HG02870 (cell line): ENCODE measurements at regions not wholly inside any gene's neighbourhood (a gene's known extent, or its start where the extent isn't known, plus 50 kb on each side); places are given as distances from the start of the nearest gene placed in this dataset.

Experiments used
- ATAC-seq: cut with Tn5 transposase; IDR thresholded peaks from one replicate; pipeline ENCODE4 v1.9.1; 2021; ENCODE audit warnings: mild to moderate bottlenecking, moderate library complexity; ENCODE audit not compliant: unreplicated experiment

DNA sequence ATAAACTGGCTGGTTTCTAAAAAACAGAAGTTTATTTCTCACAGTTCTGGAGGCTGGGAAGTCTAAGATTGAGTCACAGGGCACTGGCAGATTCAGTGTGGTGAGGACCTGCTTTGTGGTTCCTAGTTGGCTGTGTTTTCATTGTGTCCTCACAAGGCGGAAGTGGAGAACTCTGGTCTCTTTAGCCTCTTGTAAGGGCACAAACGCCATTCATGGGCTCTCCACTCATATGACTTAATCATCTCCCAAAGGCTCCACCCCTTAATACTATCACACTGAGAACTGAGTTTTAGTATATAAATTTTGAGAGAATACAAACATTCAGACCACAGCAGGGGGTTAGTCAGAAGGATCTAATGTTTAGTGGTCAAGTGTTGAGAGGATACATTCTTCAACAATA lies 208.2 kb downstream of the SEC61B start:
- ATAC-seq: no peak

DNA sequence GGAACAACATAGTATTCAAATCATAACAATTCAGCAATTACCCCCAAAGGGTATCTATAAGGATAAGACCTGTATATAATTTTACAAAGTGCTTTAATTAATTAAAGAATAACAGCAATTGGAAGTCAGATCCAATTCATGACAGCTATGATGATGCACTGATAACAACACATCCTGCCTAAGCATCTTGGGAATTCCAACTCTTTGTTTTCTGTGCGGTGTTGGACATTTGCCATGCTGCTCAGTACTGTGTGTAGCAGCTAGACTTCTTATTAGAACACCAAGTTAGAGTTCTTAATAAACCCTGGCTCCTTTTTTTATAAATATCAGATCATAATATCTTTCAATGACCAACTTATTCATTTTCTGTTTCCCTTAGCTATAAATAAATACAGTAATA lies 209.0 kb downstream of the SEC61B start:
- no peak for ATAC-seq

DNA sequence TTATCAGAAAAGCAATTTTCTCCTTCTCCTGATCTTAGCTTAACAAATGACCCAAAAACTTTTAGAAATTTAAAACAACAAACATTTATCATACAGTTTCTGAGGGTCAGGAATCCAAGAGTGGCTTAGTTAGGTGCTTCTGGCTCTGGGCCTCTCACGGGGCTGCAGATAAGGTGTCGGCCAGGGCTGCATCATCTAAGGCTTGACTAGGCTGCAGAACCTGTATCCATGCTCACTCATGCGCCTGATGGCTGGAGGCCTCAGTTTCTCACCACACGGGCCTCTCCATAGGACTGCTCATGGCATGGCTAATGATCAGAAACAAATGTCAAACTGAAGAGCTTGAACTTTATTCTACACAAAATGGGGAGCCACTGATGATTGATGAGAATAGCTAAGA lies 210.0 kb downstream of the SEC61B start:
- ATAC-seq: no peak

DNA sequence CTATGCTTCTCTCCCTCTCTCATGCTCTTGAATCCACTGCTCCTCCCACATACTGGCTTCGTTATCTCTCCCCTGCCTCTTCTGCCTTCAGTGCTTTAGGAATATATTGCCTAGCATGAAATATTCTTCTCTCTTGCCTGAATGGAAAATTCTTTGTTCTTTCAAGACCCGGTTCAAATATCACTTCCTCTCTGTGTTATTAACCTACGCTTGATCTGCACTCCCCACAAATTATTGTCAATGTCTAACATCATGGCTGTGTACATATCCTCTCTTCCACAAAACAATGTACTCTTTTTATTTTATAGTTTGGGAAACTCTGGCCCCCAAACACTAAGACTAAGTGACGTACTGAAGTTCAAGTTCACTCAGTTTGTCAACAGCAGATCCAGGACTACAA lies 211.0 kb downstream of the SEC61B start:
- ATAC-seq: no peak

DNA sequence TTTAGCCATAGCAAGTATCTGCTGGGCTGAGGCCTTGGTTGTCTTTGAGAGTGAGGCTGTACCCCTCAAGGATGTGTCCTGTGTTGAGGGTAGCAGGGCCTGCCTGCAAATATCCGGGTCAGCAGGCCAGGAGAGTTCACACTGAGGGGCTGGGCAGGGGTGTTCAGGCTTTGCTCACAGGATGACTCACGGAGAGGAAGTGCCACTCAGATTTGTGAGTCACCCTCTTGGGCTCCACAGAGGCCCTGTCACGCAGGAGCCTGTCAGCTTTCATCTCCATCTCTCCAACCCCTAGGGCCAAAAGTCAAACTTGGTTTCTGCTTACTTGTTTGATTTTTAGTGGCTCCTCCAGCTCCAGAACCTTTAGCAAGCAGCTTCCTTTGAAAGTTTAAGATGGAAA lies 211.5 kb downstream of the SEC61B start:
- peak; percentile 99 for ATAC-seq

DNA sequence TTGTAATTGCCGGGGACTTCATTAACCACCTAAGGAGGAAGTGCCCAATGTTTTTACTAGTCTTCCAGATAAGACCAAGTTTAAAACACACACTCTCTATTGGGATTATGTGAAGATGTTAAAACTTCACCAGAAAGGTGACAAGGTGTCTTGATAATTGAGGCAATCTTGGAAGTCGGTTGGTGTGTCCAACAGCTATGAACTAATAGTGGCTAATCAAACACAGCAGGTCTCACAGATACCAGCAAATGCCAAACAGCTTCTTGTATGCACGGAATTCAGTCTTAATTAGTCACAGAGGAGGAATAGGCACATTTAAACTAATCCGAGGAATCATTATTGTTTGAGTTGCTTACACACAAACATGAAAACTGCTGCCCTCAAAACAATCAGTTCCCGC lies 214.5 kb downstream of the SEC61B start:
- no peak for ATAC-seq

DNA sequence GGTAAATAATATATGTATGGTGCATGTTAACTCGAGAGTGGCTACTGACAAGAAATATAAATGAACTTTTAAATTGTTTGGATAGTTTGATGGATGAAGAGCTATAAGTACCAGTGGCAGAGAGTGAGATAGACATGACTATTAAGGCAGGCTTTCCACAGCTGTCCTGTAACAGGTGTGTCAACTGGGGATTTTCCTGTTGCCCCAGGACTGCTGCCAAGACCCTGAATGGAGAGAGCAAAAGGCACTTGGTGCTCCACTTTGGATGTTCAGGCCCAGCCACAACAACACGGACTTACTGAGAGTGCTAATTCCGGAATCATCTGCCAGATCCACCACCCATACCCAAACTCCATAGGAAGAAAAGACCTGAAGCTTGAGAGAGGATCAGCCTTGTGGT lies 215.1 kb downstream of the SEC61B start:
- no peak for ATAC-seq

DNA sequence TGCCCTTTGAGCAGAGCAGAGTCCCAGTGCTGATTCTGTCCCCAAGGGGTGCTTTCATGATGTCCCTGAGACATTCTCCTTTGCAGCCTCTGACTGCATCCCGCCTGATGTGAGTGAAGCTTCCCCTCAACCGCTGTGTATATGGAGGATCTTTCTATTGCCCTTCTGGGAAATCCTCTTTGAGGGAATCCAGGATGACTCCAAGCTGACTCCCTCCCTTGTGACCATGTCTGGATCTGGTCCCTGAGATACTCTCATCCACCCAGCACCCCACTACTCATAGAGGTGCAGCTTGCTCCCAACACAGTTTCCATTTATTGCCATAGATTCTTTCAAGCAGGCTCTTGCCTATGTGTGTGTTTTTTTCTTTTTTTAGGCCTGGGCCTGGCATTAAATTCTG lies 216.5 kb downstream of the SEC61B start:
- ATAC-seq: no peak

DNA sequence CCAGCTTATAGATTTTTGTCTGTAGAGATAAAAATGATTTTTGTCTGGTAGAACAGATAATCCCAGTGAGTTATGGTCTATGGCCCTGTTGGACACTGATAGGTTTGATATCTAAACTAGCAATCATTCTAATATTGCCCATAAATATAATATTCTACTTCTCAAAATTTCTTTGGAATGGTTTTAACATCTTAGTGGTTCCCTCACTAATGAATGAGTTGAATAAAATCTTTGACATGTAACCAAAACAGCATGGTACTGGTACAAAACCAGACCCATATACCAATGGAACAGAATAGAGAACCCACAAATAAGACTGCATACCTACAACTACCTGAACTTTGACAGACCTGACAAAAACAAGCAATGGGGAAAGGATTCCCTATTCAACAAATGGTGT lies 219.7 kb downstream of the SEC61B start:
- ATAC-seq: no peak

DNA sequence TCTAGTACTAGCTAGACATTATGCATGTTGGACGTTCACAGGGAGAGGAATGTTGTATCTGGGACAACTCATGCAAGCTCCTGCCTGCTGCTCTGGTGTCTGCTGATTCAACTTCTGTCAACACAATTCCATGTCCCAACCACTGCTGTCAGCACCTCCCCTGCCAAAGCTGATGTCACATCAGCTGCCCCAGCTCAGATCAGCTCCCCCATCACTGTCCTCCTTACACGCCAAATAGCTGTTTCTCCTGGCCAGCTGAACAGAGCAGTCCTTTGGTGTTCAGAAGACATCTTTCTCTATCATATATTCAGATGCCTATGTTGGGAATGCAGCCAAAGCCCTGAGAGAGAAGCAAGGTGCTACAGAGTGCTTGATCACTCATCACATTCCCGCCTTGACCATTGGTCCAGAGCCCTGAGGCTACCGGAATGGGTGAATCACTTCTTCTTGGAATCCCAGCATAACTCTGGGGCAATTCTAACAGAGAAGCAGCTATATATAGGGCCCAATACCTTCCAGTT lies 223.3 kb downstream of the SEC61B start:
- no peak for ATAC-seq

DNA sequence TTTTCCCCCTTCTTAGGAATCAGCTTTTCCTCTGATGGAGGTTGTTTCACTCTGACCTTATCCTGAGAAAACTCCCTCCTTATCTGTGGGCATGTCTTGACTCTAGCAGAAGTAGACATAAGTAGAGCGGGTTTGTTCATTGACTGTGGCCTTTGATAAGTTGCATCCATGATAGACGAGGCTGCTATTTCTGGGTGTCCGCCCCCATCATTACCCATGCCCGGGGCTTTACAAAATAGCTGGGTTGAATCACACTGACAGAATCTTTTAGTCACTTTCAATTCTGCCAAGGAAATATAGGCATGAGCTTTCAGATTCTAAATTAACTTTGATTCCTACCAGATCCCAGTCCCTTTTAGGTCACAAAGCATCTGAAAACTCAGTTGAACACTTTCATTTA lies 223.8 kb downstream of the SEC61B start:
- no peak for ATAC-seq

DNA sequence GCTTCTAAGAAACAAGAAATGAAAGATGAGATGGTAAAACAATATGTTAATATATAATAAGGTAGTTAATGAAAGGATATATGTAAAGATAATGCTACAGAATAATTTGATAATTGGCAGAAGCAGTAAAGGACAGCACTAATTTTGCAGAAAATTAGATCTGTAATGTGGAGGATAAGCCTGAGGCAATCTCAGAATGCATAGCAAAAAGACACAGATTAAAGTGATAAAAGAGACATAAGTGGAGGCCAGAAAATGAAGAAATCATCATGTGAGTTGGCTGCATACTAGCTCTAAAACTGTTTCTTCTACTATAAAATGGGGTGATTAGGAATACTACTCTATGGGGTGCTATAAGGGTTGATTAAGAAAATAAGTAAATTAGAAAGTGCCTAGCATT lies 225.9 kb downstream of the SEC61B start:
- ATAC-seq: no peak

DNA sequence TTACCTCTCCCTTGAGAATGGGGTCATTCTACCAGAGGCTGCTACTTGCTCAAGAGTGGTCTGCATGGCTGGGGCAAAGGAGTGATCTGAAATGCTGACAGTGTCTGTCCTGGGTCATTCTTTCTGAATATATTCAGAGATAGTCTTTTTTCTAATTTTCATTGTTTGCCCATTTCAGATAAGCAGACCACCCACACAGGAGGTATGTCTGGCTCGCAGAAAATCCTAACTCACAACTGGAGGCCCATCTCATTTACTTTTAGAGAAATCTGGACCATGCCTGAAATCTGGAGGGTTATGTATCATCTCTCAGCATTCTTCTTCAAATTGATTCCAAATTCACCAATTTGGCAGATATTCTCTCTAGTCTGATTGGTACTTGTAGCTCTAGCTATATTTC lies 227.6 kb downstream of the SEC61B start:
- ATAC-seq: no peak

DNA sequence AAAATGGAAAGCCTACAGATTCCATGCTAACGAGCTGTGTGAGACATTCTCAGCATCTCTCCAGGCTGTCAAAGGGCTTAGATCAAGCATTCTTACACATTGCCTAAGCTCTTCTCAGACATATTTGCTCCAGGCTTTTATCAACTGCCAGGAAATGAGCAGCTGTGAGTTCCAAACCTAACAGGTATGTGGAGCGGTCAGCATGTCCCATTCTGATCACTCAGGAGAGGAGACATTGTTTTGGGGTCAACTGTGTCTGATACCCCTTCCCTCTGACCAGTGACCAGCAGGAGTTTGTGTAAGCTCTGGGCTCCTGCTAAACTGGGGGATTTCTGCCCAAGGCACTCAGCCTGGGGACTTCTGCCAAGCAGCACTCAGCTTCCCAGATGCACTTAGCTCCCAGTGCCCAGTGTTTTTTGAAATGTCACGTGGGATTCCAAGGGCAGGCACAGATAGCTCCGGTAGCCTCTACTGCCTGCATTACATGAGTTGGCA lies 229.1 kb downstream of the SEC61B start:
- no peak for ATAC-seq

DNA sequence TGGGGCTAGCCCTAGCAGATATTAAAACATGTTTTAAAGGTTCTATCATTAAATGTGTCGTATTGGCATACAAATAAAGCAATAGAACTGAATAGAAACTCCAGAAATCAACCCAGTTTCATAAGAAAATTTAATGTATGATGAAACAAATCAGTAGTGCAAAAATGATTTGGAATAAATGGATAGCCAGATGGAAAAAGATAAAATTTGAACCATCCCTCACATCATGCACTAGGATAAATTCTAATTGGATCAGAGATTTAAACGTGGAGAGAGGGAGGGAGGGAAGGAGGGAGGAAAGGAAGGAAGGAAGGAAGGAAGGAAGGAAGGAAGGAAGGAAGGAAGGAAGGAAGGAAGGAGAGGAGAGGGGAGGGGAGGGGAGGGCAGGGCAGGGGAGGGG lies 235.3 kb downstream of the SEC61B start:
- no peak for ATAC-seq

DNA sequence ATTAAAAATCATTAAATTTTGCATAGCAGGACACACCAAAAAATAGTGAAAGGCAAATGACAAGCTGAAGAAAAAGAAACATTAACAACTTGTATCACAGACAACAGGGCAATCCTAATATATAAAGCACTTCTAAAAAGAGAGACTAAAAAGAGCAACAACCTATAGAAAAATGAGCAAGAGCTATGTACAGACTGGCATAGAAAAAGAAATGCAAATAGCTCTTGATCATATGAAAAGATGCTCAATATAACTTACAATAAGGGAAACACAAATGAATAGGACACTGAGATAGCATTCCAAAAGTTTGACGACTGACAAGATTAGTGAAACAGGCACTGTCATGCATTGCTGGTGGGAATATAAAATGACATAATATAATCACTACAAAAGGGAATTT lies 235.9 kb downstream of the SEC61B start:
- ATAC-seq: no peak

DNA sequence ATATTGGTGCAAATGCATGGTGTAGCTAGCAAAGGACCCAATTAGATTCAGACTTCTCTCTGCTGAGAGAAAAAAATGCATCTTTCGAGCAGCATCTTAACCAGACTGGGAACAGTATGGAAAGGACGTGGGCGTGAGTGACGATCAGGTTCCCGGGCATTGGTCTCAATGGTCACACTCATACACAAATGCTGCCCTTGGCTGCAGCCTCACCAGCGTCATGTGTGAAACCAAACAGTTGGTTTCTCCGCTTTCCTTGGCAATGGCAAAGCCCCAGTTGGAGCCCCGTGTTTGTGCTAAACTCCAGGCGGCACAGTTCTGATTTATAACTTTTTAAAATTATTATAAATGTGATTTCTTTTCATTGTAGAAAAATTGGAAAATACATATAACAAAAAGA lies 237.8 kb downstream of the SEC61B start:
- no peak for ATAC-seq

DNA sequence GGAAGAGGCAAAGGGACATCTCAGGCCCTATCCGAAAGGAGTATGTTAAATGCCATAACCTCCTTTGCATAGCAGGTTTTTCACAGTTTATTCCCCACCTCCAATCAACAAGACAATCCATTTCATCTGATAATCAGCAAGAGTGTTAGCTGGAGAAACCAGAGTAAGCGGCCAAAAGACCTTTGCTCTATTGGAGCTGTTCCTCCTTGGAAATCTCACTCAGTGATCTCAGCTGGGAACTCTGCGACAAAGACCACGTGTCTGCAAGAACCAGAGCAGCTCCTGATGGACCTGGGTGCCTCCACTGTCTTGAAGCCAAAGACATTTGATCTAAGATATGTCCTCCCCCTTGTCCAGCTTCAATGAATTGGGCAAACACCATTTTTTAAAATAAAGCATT lies 241.0 kb downstream of the SEC61B start:
- no peak for ATAC-seq

DNA sequence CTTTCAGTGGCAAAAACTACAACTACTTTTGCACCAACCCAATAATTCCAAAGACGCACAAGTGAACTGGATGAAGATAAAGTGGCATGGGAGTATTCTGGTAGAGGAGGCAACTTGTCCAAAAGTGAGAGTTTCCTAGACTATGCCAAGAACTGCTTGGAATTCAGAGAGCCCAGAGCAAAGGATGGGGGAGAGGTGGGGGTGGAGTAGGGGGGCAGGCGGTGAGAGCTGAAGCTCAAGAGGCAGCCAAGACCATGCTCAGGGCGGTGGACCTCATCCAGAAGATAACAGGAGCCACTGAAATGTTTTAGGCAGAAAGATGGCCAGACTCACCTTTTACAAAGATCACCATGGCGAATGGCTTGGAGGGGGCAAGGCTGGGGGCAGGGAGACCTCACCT lies 242.5 kb downstream of the SEC61B start:
- ATAC-seq: no peak

DNA sequence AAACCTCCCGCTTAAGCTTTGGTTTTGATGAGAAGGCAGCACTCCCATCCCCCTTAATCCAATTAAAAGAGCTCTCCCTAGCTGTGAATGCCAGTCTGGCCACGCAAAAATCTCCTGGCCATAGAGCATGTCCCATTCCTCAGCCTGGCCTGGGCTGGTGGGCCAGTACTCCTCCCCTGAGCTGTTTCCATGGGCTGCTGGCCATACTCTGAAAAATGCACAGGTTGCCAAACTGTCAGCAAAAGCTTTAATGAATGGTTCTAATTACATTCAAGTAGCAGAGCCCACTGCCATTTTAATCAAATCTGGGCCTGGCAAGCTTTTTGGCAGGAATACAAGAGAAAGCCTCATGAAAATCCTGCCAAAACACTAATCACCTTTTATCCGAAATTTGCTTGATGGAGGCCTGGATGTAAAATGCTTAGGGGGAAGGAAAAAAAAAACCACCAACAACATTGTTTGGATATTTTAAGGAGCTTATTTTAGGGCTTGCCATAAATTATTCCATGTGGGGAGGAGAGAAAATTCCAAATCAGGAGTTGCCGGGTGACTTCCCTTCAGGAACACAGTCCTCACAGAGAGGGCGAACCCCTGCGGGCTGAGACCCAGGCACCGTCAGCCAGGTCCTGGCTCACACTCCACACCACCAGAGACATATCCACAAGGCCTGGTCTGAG lies 243.3 kb downstream of the SEC61B start:
- ATAC-seq: no peak

DNA sequence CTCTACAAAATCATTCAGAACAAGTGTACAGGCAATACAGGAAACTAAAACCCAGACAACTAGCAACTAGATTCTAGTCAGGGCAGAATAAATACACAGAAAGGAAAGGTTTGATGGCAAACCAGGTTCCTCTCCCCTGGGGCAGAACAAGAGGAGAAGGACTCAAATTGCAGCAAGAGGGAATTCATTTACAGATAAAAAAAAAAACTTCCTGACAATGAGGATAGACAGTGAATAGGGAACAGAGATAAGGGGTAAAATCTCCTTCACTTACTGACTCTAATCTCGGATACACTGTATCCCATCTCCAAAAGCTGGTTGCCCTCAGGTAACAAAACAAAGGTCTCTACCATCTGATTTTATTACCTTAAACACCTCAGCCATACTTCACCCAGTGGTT lies 244.0 kb downstream of the SEC61B start:
- no peak for ATAC-seq

DNA sequence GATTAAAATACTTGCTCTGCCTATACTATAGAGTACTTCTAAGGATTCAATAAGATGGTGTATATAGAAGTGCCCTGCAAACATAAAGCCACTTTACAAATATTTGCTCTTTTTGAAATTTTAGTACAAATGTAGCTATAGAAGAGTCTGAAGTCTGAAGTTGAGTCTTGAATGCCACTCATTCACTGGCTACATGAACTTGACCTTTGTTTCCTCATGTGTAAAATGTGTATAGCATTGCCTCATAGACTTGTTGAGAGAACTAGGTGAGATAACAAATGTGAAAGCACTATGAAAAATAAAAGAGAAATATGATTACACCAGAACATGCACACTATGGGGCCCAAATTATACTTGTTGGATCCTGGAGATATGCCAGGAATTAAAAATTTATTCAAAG lies 244.7 kb downstream of the SEC61B start:
- no peak for ATAC-seq

DNA sequence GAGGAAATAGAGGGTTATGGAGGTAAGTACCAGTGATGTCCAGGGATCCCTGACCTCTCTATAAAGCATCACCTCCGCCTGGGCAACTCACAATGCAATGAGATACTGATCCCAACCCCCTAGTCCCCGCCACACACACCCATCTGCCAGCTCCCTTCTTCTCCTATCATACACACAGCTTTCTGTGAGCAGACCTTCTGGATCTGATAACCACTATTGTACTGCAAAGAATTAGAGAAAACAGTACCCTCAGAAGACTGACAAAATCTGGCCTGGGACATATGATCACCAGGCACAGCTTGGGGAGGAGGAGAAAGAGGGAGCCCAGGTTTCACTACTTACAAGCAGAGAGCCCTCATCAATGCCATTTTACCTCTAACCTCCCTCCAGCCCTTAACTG lies 249.0 kb downstream of the SEC61B start:
- no peak for ATAC-seq
